Ascending aorta (tissue), 2 donors: ENCODE measurements at regions not wholly inside any gene's neighbourhood (a gene's known extent, or its start where the extent isn't known, plus 50 kb on each side); places are given as distances from the start of the nearest gene placed in this dataset.
"Not testable (repeated sequence)": the region's sequence is repeated elsewhere in the genome, so short reads cannot be mapped to it uniquely, and the experiment has no call there.

Experiments used
- DNase-seq, 2 donors: peaks; one replicate each; pipeline ENCODE4 v3.0.0-alpha.2; 2019; ENCODE audit warnings: low spot score in 2 of 2
- H3K27ac ChIP-seq, 2 donors: fragments of 200-600 bp; sonication (generic); one replicate each; pipeline ENCODE4 v1.5.1; 2016 to 2017; ENCODE audit warnings: mild to moderate bottlenecking in 1 of 2
- H3K27me3 ChIP-seq: fragments of 200-600 bp; sonication (generic); one replicate; pipeline ENCODE4 v1.5.1; 2017
- H3K36me3 ChIP-seq, 2 donors: fragments of 200-600 bp; sonication (generic); one replicate each; pipeline ENCODE4 v1.5.1; 2016
- H3K4me1 ChIP-seq, 2 donors: fragments of 200-600 bp; sonication (generic); one replicate each; pipeline ENCODE4 v1.5.1; 2016 to 2017; ENCODE audit warnings: mild to moderate bottlenecking in 1 of 2
- H3K4me3 ChIP-seq, 2 donors: fragments of 200-600 bp; sonication (generic); one replicate each; pipeline ENCODE4 v1.5.1; 2016 to 2017; ENCODE audit warnings: mild to moderate bottlenecking in 1 of 2
- H3K9me3 ChIP-seq, 2 donors: fragments of 200-600 bp; sonication (generic); one replicate each; pipeline ENCODE4 v1.5.1; 2016
- intact Hi-C: fragments of 100-400 bp; cut with DNase I; formaldehyde crosslinking; loops from one replicate; pipeline ENCODE4 v1.15.1; 2023
- TF ChIP-seq, protein P1 (sequence below), 3 experiments: fragments of 200-600 bp in 2 of 3; fragments of 450-650 bp in 1 of 3; sonication (generic) in 2 of 3; IDR thresholded peaks; one replicate each; pipeline ENCODE4 v1.5.1; 2016 to 2019; ENCODE audit warnings: antibody characterized with exemption in 3 of 3, mild to moderate bottlenecking in 1 of 3, moderate library complexity in 1 of 3

- TF ChIP-seq, protein P1, sequence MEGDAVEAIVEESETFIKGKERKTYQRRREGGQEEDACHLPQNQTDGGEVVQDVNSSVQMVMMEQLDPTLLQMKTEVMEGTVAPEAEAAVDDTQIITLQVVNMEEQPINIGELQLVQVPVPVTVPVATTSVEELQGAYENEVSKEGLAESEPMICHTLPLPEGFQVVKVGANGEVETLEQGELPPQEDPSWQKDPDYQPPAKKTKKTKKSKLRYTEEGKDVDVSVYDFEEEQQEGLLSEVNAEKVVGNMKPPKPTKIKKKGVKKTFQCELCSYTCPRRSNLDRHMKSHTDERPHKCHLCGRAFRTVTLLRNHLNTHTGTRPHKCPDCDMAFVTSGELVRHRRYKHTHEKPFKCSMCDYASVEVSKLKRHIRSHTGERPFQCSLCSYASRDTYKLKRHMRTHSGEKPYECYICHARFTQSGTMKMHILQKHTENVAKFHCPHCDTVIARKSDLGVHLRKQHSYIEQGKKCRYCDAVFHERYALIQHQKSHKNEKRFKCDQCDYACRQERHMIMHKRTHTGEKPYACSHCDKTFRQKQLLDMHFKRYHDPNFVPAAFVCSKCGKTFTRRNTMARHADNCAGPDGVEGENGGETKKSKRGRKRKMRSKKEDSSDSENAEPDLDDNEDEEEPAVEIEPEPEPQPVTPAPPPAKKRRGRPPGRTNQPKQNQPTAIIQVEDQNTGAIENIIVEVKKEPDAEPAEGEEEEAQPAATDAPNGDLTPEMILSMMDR (IDR thresholded peaks at IDR 0.05): no peak
- Histone ChIP-seq H3K4me3 (no peak overlapping the region), H3K4me1 (no peaks in the 10 kb centered on the region), H3K27ac (no peak overlapping the region), H3K36me3 (no peaks in the 10 kb centered on the region), H3K27me3 (no peaks in the 10 kb centered on the region), H3K9me3 (no peaks in the 10 kb centered on the region)
- intact Hi-C loops: no loop called here
- DNase-seq: no peak
Observed at GRCh38 chr9:126173401-126173800, 153.2 kb upstream of the MVB12B start.

- Histone ChIP-seq H3K27ac (no peak overlapping the region), H3K9me3 (no peaks in the 10 kb centered on the region), H3K36me3 (no peaks in the 10 kb centered on the region), H3K4me1 (no peaks in the 10 kb centered on the region), H3K27me3 (no peaks in the 10 kb centered on the region), H3K4me3 (no peak overlapping the region)
- TF ChIP-seq, protein P1 (IDR thresholded peaks at IDR 0.05): no peak
- intact Hi-C loops: no loop called here
- no peak for DNase-seq
Observed at GRCh38 chr9:126173929-126174328, 152.7 kb upstream of the MVB12B start.

DNA sequence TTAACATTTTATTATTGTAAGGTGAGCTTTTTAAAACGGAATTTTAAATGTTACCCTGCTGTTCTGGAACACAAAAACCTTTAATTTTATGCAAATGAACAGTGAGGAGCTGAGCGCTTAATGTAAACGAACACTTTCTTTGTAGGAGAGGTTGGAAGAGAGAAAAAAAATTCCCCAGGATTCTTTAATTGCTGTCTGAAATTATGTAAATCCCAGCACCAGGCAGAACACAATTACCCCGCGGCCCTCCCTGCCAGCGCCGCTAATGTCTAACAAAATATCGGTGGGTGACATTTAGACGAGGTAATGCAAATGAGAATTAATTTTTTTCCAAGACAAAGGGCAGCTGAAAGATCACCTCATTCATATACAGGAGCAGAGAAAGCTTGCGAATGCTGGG is 143.4 kb upstream of the MVB12B start:
- Histone ChIP-seq H3K9me3 (no peaks in the 10 kb centered on the region), H3K27me3 (no peaks in the 10 kb centered on the region), H3K36me3 (no peaks in the 10 kb centered on the region), H3K4me3 (no peak overlapping the region), H3K27ac (no peak overlapping the region), H3K4me1 (no peaks in the 10 kb centered on the region)
- no peak for DNase-seq
- intact Hi-C loops: no loop called here
- TF ChIP-seq, protein P1 (IDR thresholded peaks at IDR 0.05): no peak

DNA sequence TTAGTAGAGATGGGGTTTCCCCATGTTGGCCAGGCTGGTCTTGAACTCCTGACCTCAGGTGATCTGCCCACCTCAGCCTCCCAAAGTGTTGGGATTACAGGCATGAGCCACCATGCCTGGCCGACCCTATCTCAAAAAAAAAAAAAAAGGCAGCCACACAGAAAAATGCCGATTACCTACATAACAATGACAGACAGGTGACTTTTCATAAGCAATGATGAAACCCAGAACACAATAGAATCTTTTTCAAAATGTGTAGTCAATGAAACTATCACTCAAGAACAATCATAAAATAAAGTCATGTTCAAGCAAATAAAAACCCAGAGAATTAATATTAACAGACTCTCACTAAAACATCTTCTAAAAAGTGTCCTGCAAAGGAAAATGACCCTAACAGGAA is 135.6 kb upstream of the MVB12B start:
- H3K27me3 ChIP-seq, H3K36me3 ChIP-seq, H3K9me3 ChIP-seq, H3K4me3 ChIP-seq, H3K4me1 ChIP-seq, intact Hi-C loops, H3K27ac ChIP-seq, DNase-seq: not testable (repeated sequence)

- DNase-seq: no peak
- TF ChIP-seq, protein P1 (IDR thresholded peaks at IDR 0.05): no peak
- no peak overlapping the region for H3K4me3 ChIP-seq
- intact Hi-C loops: no loop called here
- H3K9me3 ChIP-seq: no peaks in the 10 kb centered on the region
- H3K27ac ChIP-seq: no peak overlapping the region
- H3K4me1 ChIP-seq: no peaks in the 10 kb centered on the region
- no peaks in the 10 kb centered on the region for H3K36me3 ChIP-seq
- no peaks in the 10 kb centered on the region for H3K27me3 ChIP-seq
Observed at GRCh38 chr9:126198854-126199253, 127.8 kb upstream of the MVB12B start.

GRCh38 chr9:126203313-126203712 is 123.3 kb upstream of the MVB12B start:
- DNase-seq: no peak
- Histone ChIP-seq H3K27ac (no peak overlapping the region), H3K36me3 (no peaks in the 10 kb centered on the region), H3K27me3 (no peaks in the 10 kb centered on the region), H3K4me3 (no peak overlapping the region), H3K4me1 (no peaks in the 10 kb centered on the region), H3K9me3 (no peaks in the 10 kb centered on the region)
- TF ChIP-seq, protein P1 (IDR thresholded peaks at IDR 0.05): no peak
- intact Hi-C loops: no loop called here
